Inflammatory macrophage treated with lipopolysaccharide for 1 hour (primary cell): ENCODE measurements at regions not wholly inside any gene's neighbourhood (a gene's known extent, or its start where the extent isn't known, plus 50 kb on each side); places are given as distances from the start of the nearest gene placed in this dataset.

Experiments used
- DNase-seq, 2 donors: peaks; one replicate each; pipeline ENCODE4 v3.0.0-alpha.2; 2020 to 2022

GRCh38 chr4:57445686-57446085 is 335.5 kb upstream of the IGFBP7 start:
- no peak for DNase-seq

GRCh38 chr4:57444671-57445070 is 334.5 kb upstream of the IGFBP7 start:
- no peak for DNase-seq

- no peak for DNase-seq
These were observed 333.6 kb upstream of the IGFBP7 start for GRCh38 chr4:57443787-57444186.

- no peak for DNase-seq
These were observed 333.1 kb upstream of the IGFBP7 start for GRCh38 chr4:57443308-57443707.

- DNase-seq = peak in 1 of 2 donors; percentile 12
These were observed 332.7 kb upstream of the IGFBP7 start for GRCh38 chr4:57442831-57443291.

- no peak for DNase-seq
These were observed 332.1 kb upstream of the IGFBP7 start for GRCh38 chr4:57442241-57442640.

GRCh38 chr4:57437649-57438048 is 327.5 kb upstream of the IGFBP7 start:
- no peak for DNase-seq

GRCh38 chr4:57435300-57435699 is 325.1 kb upstream of the IGFBP7 start:
- no peak for DNase-seq

- no peak for DNase-seq
These were observed 320.5 kb upstream of the IGFBP7 start for GRCh38 chr4:57430726-57431125.

- peak; percentile 20 to 66 for DNase-seq
These were observed 316.7 kb upstream of the IGFBP7 start for GRCh38 chr4:57426779-57427395.

GRCh38 chr4:57425610-57426009 is 315.4 kb upstream of the IGFBP7 start:
- no peak for DNase-seq

GRCh38 chr4:57424232-57424897 is 314.2 kb upstream of the IGFBP7 start:
- no peak for DNase-seq

GRCh38 chr4:57418133-57418532 is 307.9 kb upstream of the IGFBP7 start:
- DNase-seq = no peak

- no peak for DNase-seq
These were observed 302.3 kb upstream of the IGFBP7 start for GRCh38 chr4:57412259-57413054.

GRCh38 chr4:57410331-57411052 is 300.3 kb upstream of the IGFBP7 start:
- DNase-seq = no peak

GRCh38 chr4:57405359-57405758 is 295.2 kb upstream of the IGFBP7 start:
- no peak for DNase-seq

GRCh38 chr4:57404483-57404882 is 294.3 kb upstream of the IGFBP7 start:
- DNase-seq = no peak

GRCh38 chr4:57403591-57403990 is 293.4 kb upstream of the IGFBP7 start:
- no peak for DNase-seq

GRCh38 chr4:57401586-57401985 is 291.4 kb upstream of the IGFBP7 start:
- no peak for DNase-seq

- DNase-seq = no peak
These were observed 268.6 kb upstream of the IGFBP7 start for GRCh38 chr4:57378766-57379165.

GRCh38 chr4:57374866-57375595 is 264.8 kb upstream of the IGFBP7 start:
- DNase-seq = no peak

GRCh38 chr4:57373991-57374390 is 263.8 kb upstream of the IGFBP7 start:
- no peak for DNase-seq

- DNase-seq = no peak
These were observed 261.5 kb upstream of the IGFBP7 start for GRCh38 chr4:57371671-57372070.
